Activated CD8-positive, alpha-beta T cell treated with anti-CD3 and anti-CD28 coated beads, Interleukin-2, amount 10 ng/mL, durations not matched to agents 7 days and 5 days (primary cell): ENCODE measurements at regions not wholly inside any gene's neighbourhood (a gene's known extent, or its start where the extent isn't known, plus 50 kb on each side); places are given as distances from the start of the nearest gene placed in this dataset.

ENCODE experiments used
- ATAC-seq: fragments of 150-1000 bp; cut with Tn5 transposase; one replicate; pipeline ENCODE4 v1.10.0; 2021; ENCODE audit warnings: moderate library complexity
- CTCF ChIA-PET: fragments of 350-600 bp; sonication (Branson Sonifier 250); formaldehyde crosslinking; loops from one replicate; lab custom pipeline; 2021; ENCODE audit warnings: antibody characterized with exemption; lab: Charles Lee
- POLR2A ChIA-PET: fragments of 350-600 bp; sonication (Branson Sonifier 250); formaldehyde crosslinking; loops from one replicate; lab custom pipeline; 2021; ENCODE audit warnings: antibody characterized with exemption; lab: Charles Lee
- DNase-seq: peaks from one replicate; pipeline ENCODE4 v3.0.0-alpha.2; 2020
- H3K27ac Mint-ChIP-seq: one replicate; pipeline ENCODE4 v1.8.0; 2021; ENCODE audit warnings: mild to moderate bottlenecking, mixed read lengths
- H3K27me3 Mint-ChIP-seq: one replicate; pipeline ENCODE4 v1.8.0; 2021; ENCODE audit warnings: low read depth, mixed read lengths
- H3K36me3 Mint-ChIP-seq: one replicate; pipeline ENCODE4 v1.8.0; 2021; ENCODE audit warnings: low read depth, mixed read lengths
- H3K4me1 Mint-ChIP-seq: one replicate; pipeline ENCODE4 v1.8.0; 2021; ENCODE audit warnings: low read depth, mixed read lengths
- H3K4me3 Mint-ChIP-seq: one replicate; pipeline ENCODE4 v1.8.0; 2021; ENCODE audit warnings: mild to moderate bottlenecking, mixed read lengths
- H3K9me3 Mint-ChIP-seq: one replicate; pipeline ENCODE4 v1.8.0; 2022; ENCODE audit warnings: mixed read lengths; ENCODE audit not compliant: insufficient read depth

- H3K4me1 Mint-ChIP-seq = peaks cover 26% of the 10 kb centered on the region
- ATAC-seq (no peak), DNase-seq (no peak)
- H3K36me3 Mint-ChIP-seq = no peaks in the 10 kb centered on the region
- ChIA-PET CTCF (no interaction called here), POLR2A (no interaction called here)
- no peak overlapping the region for H3K27ac Mint-ChIP-seq
- no peaks in the 10 kb centered on the region for H3K27me3 Mint-ChIP-seq
- H3K4me3 Mint-ChIP-seq = no peak overlapping the region
- peaks cover under 1% of the 10 kb centered on the region for H3K9me3 Mint-ChIP-seq
Observed at GRCh38 chr21:18152371-18152770, 92.3 kb upstream of the CHODL start.

GRCh38 chr21:18151046-18151445 lies 93.6 kb upstream of the CHODL start:
- ATAC-seq = no peak
- H3K4me1 Mint-ChIP-seq = peaks cover 26% of the 10 kb centered on the region
- no peaks in the 10 kb centered on the region for H3K27me3 Mint-ChIP-seq
- no peak overlapping the region for H3K27ac Mint-ChIP-seq
- no peak for DNase-seq
- H3K4me3 Mint-ChIP-seq = no peak overlapping the region
- H3K36me3 Mint-ChIP-seq = no peaks in the 10 kb centered on the region
- ChIA-PET POLR2A (no interaction called here), CTCF (no interaction called here)
- H3K9me3 Mint-ChIP-seq = peaks cover 10% of the 10 kb centered on the region

GRCh38 chr21:18148401-18148800 lies 96.2 kb upstream of the CHODL start:
- DNase-seq (no peak), ATAC-seq (no peak)
- H3K36me3 Mint-ChIP-seq = no peaks in the 10 kb centered on the region
- peaks cover 10% of the 10 kb centered on the region for H3K9me3 Mint-ChIP-seq
- POLR2A ChIA-PET = no interaction called here
- H3K27ac Mint-ChIP-seq = no peak overlapping the region
- H3K27me3 Mint-ChIP-seq = no peaks in the 10 kb centered on the region
- CTCF ChIA-PET = no interaction called here
- H3K4me1 Mint-ChIP-seq = peaks cover 8% of the 10 kb centered on the region
- no peak overlapping the region for H3K4me3 Mint-ChIP-seq

GRCh38 chr21:18147678-18148077 lies 97.0 kb upstream of the CHODL start:
- Mint-ChIP-seq H3K9me3 (peaks cover 10% of the 10 kb centered on the region), H3K36me3 (no peaks in the 10 kb centered on the region), H3K4me3 (no peak overlapping the region), H3K4me1 (peaks cover 6% of the 10 kb centered on the region), H3K27ac (no peak overlapping the region), H3K27me3 (no peaks in the 10 kb centered on the region)
- ATAC-seq (no peak), DNase-seq (no peak)
- POLR2A ChIA-PET = no interaction called here
- CTCF ChIA-PET = no interaction called here

GRCh38 chr21:18146820-18147219 lies 97.8 kb upstream of the CHODL start:
- DNase-seq (no peak), ATAC-seq (no peak)
- Mint-ChIP-seq H3K4me3 (no peak overlapping the region), H3K4me1 (peaks cover 5% of the 10 kb centered on the region), H3K9me3 (peaks cover 10% of the 10 kb centered on the region), H3K36me3 (no peaks in the 10 kb centered on the region), H3K27ac (no peak overlapping the region), H3K27me3 (no peaks in the 10 kb centered on the region)
- POLR2A ChIA-PET = no interaction called here
- CTCF ChIA-PET = no interaction called here

- H3K27ac Mint-ChIP-seq = no peak overlapping the region
- H3K4me3 Mint-ChIP-seq = no peak overlapping the region
- DNase-seq = no peak
- no peak for ATAC-seq
- peaks cover 10% of the 10 kb centered on the region for H3K9me3 Mint-ChIP-seq
- no peaks in the 10 kb centered on the region for H3K4me1 Mint-ChIP-seq
- H3K27me3 Mint-ChIP-seq = no peaks in the 10 kb centered on the region
- ChIA-PET CTCF (no interaction called here), POLR2A (no interaction called here)
- H3K36me3 Mint-ChIP-seq = no peaks in the 10 kb centered on the region
Observed at GRCh38 chr21:18144339-18144738, 100.3 kb upstream of the CHODL start.

- ATAC-seq (no peak), DNase-seq (no peak)
- ChIA-PET POLR2A (no interaction called here), CTCF (no interaction called here)
- Mint-ChIP-seq H3K4me3 (no peak overlapping the region), H3K36me3 (no peaks in the 10 kb centered on the region), H3K9me3 (peaks cover 10% of the 10 kb centered on the region), H3K27me3 (no peaks in the 10 kb centered on the region), H3K27ac (no peak overlapping the region), H3K4me1 (no peaks in the 10 kb centered on the region)
Observed at GRCh38 chr21:18142655-18143054, 102.0 kb upstream of the CHODL start.

GRCh38 chr21:18138507-18138906 lies 106.1 kb upstream of the CHODL start:
- CTCF ChIA-PET = no interaction called here
- POLR2A ChIA-PET = no interaction called here
- no peak overlapping the region for H3K4me3 Mint-ChIP-seq
- H3K4me1 Mint-ChIP-seq = no peaks in the 10 kb centered on the region
- no peaks in the 10 kb centered on the region for H3K9me3 Mint-ChIP-seq
- DNase-seq (no peak), ATAC-seq (no peak)
- H3K36me3 Mint-ChIP-seq = no peaks in the 10 kb centered on the region
- no peaks in the 10 kb centered on the region for H3K27me3 Mint-ChIP-seq
- H3K27ac Mint-ChIP-seq = no peak overlapping the region

- POLR2A ChIA-PET = no interaction called here
- Mint-ChIP-seq H3K4me1 (no peaks in the 10 kb centered on the region), H3K4me3 (no peak overlapping the region), H3K36me3 (no peaks in the 10 kb centered on the region), H3K27ac (no peak overlapping the region), H3K27me3 (no peaks in the 10 kb centered on the region), H3K9me3 (no peaks in the 10 kb centered on the region)
- no peak for DNase-seq
- ATAC-seq = no peak
- CTCF ChIA-PET = no interaction called here
Observed at GRCh38 chr21:18129526-18129925, 115.1 kb upstream of the CHODL start.

GRCh38 chr21:18118566-18118965 lies 126.1 kb upstream of the CHODL start:
- ChIA-PET POLR2A (no interaction called here), CTCF (no interaction called here)
- Mint-ChIP-seq H3K9me3 (no peaks in the 10 kb centered on the region), H3K4me1 (no peaks in the 10 kb centered on the region), H3K27me3 (no peaks in the 10 kb centered on the region), H3K27ac (no peak overlapping the region), H3K4me3 (no peak overlapping the region), H3K36me3 (no peaks in the 10 kb centered on the region)
- no peak for ATAC-seq
- no peak for DNase-seq

- Mint-ChIP-seq H3K9me3 (no peaks in the 10 kb centered on the region), H3K36me3 (no peaks in the 10 kb centered on the region), H3K27me3 (no peaks in the 10 kb centered on the region), H3K4me3 (no peak overlapping the region), H3K27ac (no peak overlapping the region), H3K4me1 (no peaks in the 10 kb centered on the region)
- ATAC-seq (no peak), DNase-seq (no peak)
- CTCF ChIA-PET = no interaction called here
- POLR2A ChIA-PET = no interaction called here
Observed at GRCh38 chr21:18117176-18117575, 127.5 kb upstream of the CHODL start.

GRCh38 chr21:18114810-18115209 lies 129.8 kb upstream of the CHODL start:
- DNase-seq (no peak), ATAC-seq (no peak)
- no peaks in the 10 kb centered on the region for H3K9me3 Mint-ChIP-seq
- H3K36me3 Mint-ChIP-seq = no peaks in the 10 kb centered on the region
- CTCF ChIA-PET = no interaction called here
- H3K4me3 Mint-ChIP-seq = no peak overlapping the region
- POLR2A ChIA-PET = no interaction called here
- no peak overlapping the region for H3K27ac Mint-ChIP-seq
- no peaks in the 10 kb centered on the region for H3K27me3 Mint-ChIP-seq
- no peaks in the 10 kb centered on the region for H3K4me1 Mint-ChIP-seq

- Mint-ChIP-seq H3K27ac (no peak overlapping the region), H3K9me3 (no peaks in the 10 kb centered on the region), H3K4me1 (no peaks in the 10 kb centered on the region), H3K36me3 (no peaks in the 10 kb centered on the region), H3K27me3 (no peaks in the 10 kb centered on the region), H3K4me3 (no peak overlapping the region)
- DNase-seq = no peak
- no peak for ATAC-seq
- ChIA-PET CTCF (no interaction called here), POLR2A (no interaction called here)
Observed at GRCh38 chr21:18104802-18105201, 139.8 kb upstream of the CHODL start.
